Peyer's patch (tissue), 4 donors: ENCODE measurements at regions not wholly inside any gene's neighbourhood (a gene's known extent, or its start where the extent isn't known, plus 50 kb on each side); places are given as distances from the start of the nearest gene placed in this dataset.

Experiments
- POLR2A ChIP-seq, 2 donors: fragments of 450-650 bp; IDR thresholded peaks; one replicate each; pipeline ENCODE4 v1.5.1; 2017; ENCODE audit warnings: antibody characterized with exemption in 2 of 2, mild to moderate bottlenecking in 2 of 2, moderate library complexity in 2 of 2
- TF ChIP-seq, protein P1 (sequence below), 6 experiments: fragments of 450-650 bp in 4 of 6; fragments of 200-600 bp in 2 of 6; sonication (generic) in 1 of 6; IDR thresholded peaks; one replicate each; pipeline ENCODE4 v1.5.1; 2017 to 2019; ENCODE audit warnings: antibody characterized with exemption in 6 of 6, mild to moderate bottlenecking in 3 of 6, moderate library complexity in 1 of 6

DNA sequence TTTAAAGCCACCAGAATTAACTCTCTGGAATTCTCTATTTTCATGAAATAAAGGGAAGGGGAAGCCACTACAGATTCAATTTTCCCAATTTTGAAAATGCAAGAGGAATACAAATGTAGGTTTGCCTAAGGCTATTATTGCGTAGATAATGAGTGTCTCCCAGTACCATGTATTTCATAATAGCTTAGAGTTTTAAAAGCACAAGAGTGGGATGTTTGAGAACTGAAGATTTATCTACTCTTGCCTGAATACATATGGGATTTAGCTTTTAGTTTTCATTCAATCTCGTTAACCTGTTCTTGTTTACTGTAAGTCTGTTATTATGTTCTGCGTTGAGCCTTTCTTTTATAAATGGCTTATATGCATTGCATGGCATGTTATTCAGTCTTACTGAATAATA is 795.1 kb downstream of the BRINP3 start:
- TF ChIP-seq, protein P1, sequence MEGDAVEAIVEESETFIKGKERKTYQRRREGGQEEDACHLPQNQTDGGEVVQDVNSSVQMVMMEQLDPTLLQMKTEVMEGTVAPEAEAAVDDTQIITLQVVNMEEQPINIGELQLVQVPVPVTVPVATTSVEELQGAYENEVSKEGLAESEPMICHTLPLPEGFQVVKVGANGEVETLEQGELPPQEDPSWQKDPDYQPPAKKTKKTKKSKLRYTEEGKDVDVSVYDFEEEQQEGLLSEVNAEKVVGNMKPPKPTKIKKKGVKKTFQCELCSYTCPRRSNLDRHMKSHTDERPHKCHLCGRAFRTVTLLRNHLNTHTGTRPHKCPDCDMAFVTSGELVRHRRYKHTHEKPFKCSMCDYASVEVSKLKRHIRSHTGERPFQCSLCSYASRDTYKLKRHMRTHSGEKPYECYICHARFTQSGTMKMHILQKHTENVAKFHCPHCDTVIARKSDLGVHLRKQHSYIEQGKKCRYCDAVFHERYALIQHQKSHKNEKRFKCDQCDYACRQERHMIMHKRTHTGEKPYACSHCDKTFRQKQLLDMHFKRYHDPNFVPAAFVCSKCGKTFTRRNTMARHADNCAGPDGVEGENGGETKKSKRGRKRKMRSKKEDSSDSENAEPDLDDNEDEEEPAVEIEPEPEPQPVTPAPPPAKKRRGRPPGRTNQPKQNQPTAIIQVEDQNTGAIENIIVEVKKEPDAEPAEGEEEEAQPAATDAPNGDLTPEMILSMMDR (IDR thresholded peaks at IDR 0.05) = no peak
- TF ChIP-seq POLR2A (IDR thresholded peaks at IDR 0.05) = no peak
